ENCODE measurements at regions not wholly inside any gene's neighbourhood (a gene's known extent, or its start where the extent isn't known, plus 50 kb on each side); places are given as distances from the start of the nearest gene placed in this dataset.

DNA sequence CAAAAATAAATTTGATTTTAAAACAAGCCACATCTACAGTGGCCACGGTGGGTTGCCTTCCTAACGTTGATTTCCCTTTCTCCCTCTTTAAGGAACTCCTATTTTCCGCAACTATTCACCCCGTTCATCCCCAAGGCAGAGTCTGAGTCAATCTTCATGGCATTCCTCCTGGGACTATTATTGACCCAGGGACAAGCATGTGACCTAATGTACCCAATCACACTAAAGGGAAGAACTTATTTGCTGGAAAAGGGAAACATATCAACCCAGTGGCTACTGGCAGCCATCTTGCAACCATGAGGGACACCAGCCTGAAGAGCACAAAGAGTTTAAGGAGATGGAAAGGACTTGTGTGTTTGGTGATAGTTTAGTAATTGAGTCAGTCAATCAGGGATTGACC lies 55.4 kb upstream of the ARHGEF3 start:
- no peaks in the 10 kb centered on the region for H3K79me2 ChIP-seq (ENCODE audit: low read depth)
- H3K4me2 ChIP-seq = no peak overlapping the region
- H3F3A ChIP-seq (ENCODE audit: insufficient read depth, low read depth) = peaks cover 9% of the 10 kb centered on the region
- no peak overlapping the region for H2AFZ ChIP-seq
- H3K9me3 ChIP-seq (ENCODE audit: insufficient read depth, low read depth) = no peaks in the 10 kb centered on the region
- BruUV-seq (replicated peaks) = no TSS peak
- H3K27me3 ChIP-seq (ENCODE audit: insufficient read depth, low read depth) = no peaks in the 10 kb centered on the region
- intact Hi-C loops (cut with micrococcal nuclease; ENCODE audit: unreplicated experiment) = loop anchor here (10.0 kb wide), 1 partner anchor 128 kb away; no protein-coding TSS in a partner anchor
- TF ChIP-seq EZH2 (IDR thresholded peaks at IDR 0.05; ENCODE audit: low read depth) = no peak
- TF ChIP-seq, protein P1, sequence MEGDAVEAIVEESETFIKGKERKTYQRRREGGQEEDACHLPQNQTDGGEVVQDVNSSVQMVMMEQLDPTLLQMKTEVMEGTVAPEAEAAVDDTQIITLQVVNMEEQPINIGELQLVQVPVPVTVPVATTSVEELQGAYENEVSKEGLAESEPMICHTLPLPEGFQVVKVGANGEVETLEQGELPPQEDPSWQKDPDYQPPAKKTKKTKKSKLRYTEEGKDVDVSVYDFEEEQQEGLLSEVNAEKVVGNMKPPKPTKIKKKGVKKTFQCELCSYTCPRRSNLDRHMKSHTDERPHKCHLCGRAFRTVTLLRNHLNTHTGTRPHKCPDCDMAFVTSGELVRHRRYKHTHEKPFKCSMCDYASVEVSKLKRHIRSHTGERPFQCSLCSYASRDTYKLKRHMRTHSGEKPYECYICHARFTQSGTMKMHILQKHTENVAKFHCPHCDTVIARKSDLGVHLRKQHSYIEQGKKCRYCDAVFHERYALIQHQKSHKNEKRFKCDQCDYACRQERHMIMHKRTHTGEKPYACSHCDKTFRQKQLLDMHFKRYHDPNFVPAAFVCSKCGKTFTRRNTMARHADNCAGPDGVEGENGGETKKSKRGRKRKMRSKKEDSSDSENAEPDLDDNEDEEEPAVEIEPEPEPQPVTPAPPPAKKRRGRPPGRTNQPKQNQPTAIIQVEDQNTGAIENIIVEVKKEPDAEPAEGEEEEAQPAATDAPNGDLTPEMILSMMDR (conservative IDR thresholded peaks at IDR 0.05) = no peak
- no peaks in the 10 kb centered on the region for H4K20me1 ChIP-seq (ENCODE audit: insufficient read depth)
- no peak for DNase-seq
- H3K36me3 ChIP-seq (ENCODE audit: low read depth) = no peaks in the 10 kb centered on the region
- ChIA-PET CTCF (interaction anchor here (0.6 kb wide), 1 partner anchor 1680 kb away, joined by 3 read pairs; the partner anchor contains the start of gene ACOX2), POLR2A (ENCODE audit: unreplicated experiment) (interaction anchor here (0.7 kb wide), 1 partner anchor 27 kb away, joined by 4 read pairs; no protein-coding TSS in a partner anchor)
- no peak overlapping the region for H3K4me3 ChIP-seq
- peaks cover 23% of the 10 kb centered on the region for H3K4me1 ChIP-seq (replicated peaks; ENCODE audit: insufficient read depth)
- no peaks in the 10 kb centered on the region for H3K9me2 ChIP-seq (ENCODE audit: insufficient read depth)
- H3K27ac ChIP-seq = no peak overlapping the region

DNA sequence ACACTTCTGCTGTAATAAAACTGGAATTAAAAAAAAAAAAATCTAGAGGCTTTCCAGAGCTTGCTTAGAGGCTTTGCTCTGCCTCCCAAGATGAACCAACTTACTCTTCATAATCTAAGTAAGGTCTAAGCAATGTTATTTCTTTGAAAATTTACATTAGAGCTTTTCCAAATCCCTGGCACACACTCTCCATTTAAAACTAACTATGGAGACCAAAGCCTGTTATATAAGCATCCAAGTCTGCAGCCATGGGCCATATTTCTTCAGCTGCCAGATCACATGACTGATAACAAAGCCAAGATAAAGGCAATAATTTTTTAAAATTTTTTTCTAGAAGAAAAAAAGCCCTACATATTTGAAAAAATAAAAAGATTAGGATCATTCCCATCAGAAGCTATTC lies 55.0 kb upstream of the ARHGEF3 start:
- no peaks in the 10 kb centered on the region for H3K27me3 ChIP-seq (ENCODE audit: insufficient read depth, low read depth)
- no peaks in the 10 kb centered on the region for H3K9me2 ChIP-seq (ENCODE audit: insufficient read depth)
- H3K4me2 ChIP-seq = no peak overlapping the region
- no peak overlapping the region for H2AFZ ChIP-seq
- ChIA-PET CTCF (interaction anchor here (0.6 kb wide), 1 partner anchor 1680 kb away, joined by 3 read pairs; the partner anchor contains the start of gene ACOX2), POLR2A (ENCODE audit: unreplicated experiment) (interaction anchor here (0.7 kb wide), 1 partner anchor 28 kb away, joined by 4 read pairs; no protein-coding TSS in a partner anchor)
- H3K79me2 ChIP-seq (ENCODE audit: low read depth) = 0 out of 2 replicates have a peak, but pooled peaks cover under 1% of the 10 kb centered on the region
- H3F3A ChIP-seq (ENCODE audit: insufficient read depth, low read depth) = peaks cover 10% of the 10 kb centered on the region; the same call in 1 of the 2 replicates
- intact Hi-C loops (cut with micrococcal nuclease; ENCODE audit: unreplicated experiment) = loop anchor here (10.0 kb wide), 1 partner anchor 128 kb away; no protein-coding TSS in a partner anchor
- no peaks in the 10 kb centered on the region for H4K20me1 ChIP-seq (ENCODE audit: insufficient read depth)
- no peak overlapping the region for H3K27ac ChIP-seq
- BruUV-seq (replicated peaks) = no TSS peak
- H3K4me1 ChIP-seq (replicated peaks; ENCODE audit: insufficient read depth) = peaks cover 26% of the 10 kb centered on the region
- no peak overlapping the region for H3K4me3 ChIP-seq
- TF ChIP-seq, protein P1 (conservative IDR thresholded peaks at IDR 0.05) = no peak
- no peak for TF ChIP-seq EZH2 (IDR thresholded peaks at IDR 0.05; ENCODE audit: low read depth)
- no peak for DNase-seq
- no peaks in the 10 kb centered on the region for H3K9me3 ChIP-seq (ENCODE audit: insufficient read depth, low read depth)
- no peaks in the 10 kb centered on the region for H3K36me3 ChIP-seq (ENCODE audit: low read depth)

DNA sequence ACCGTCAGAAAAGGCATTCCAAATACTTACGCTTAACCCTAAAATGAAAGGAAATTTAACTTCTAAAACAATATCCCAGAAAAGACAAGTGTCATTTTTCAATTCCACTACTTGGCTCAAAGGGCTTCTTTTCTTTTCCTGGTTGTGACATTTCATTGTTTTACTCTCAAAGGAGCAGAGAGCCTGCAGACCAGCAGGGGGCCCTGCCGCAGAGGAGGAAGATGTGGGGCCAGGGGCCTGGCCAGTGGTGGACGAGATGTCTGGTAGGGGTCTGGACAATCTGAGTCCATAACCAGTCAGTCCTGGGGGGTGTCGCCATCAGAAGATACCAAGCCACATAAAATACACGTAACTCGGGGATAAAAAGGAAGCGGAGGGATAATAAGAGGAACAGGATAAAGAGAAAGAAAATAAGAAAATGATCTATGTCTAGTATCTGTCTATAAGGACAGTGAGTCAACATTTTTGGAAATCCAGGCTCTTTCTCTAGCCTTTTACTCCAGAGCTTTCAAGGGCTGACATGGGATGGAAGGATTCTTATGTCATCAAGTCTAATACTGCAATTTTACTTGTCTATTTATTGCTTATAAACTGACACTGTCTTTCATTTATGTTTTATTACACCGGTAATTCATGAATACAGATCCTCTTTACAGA lies 54.2 kb upstream of the ARHGEF3 start:
- Histone ChIP-seq H3F3A (ENCODE audit: insufficient read depth, low read depth) (peaks cover 10% of the 10 kb centered on the region; the same call in 1 of the 2 replicates), H3K4me1 (replicated peaks; ENCODE audit: insufficient read depth) (peaks cover 33% of the 10 kb centered on the region), H3K9me2 (ENCODE audit: insufficient read depth) (no peaks in the 10 kb centered on the region), H3K27me3 (ENCODE audit: insufficient read depth, low read depth) (no peaks in the 10 kb centered on the region), H4K20me1 (ENCODE audit: insufficient read depth) (no peaks in the 10 kb centered on the region), H2AFZ (no peak overlapping the region), H3K9me3 (ENCODE audit: insufficient read depth, low read depth) (no peaks in the 10 kb centered on the region), H3K36me3 (ENCODE audit: low read depth) (no peaks in the 10 kb centered on the region), H3K79me2 (ENCODE audit: low read depth) (0 out of 2 replicates have a peak, but pooled peaks cover 7% of the 10 kb centered on the region), H3K4me2 (no peak overlapping the region), H3K4me3 (no peak overlapping the region), H3K27ac (no peak overlapping the region)
- no peak for DNase-seq
- no TSS peak for BruUV-seq (replicated peaks)
- intact Hi-C loops (cut with micrococcal nuclease; ENCODE audit: unreplicated experiment) = loop anchor here (10.0 kb wide), 1 partner anchor 129 kb away; no protein-coding TSS in a partner anchor
- CTCF ChIA-PET = no interaction called here
- no peak for TF ChIP-seq EZH2 (IDR thresholded peaks at IDR 0.05; ENCODE audit: low read depth)
- TF ChIP-seq, protein P1 (conservative IDR thresholded peaks at IDR 0.05) = peak; percentile 60
- POLR2A ChIA-PET (ENCODE audit: unreplicated experiment) = no interaction called here
